ENCODE measurements at regions not wholly inside any gene's neighbourhood (a gene's known extent, or its start where the extent isn't known, plus 50 kb on each side); places are given as distances from the start of the nearest gene placed in this dataset.

GRCh38 chr9:106733828-106734380 lies 129.1 kb upstream of the ZNF462 start:
- Histone ChIP-seq H3K36me3 (no peaks in the 10 kb centered on the region), H3K4me3 (no peak overlapping the region), H3K4me1 (no peaks in the 10 kb centered on the region), H3K27me3 (no peaks in the 10 kb centered on the region), H3K27ac (no peak overlapping the region), H3K9me3 (no peaks in the 10 kb centered on the region)
- TF ChIP-seq CTCF (IDR thresholded peaks at IDR 0.05) = no peak
- DNase-seq (ENCODE audit: low spot score) = no peak

GRCh38 chr9:106737516-106737915 lies 125.5 kb upstream of the ZNF462 start:
- Histone ChIP-seq H3K27me3 (no peaks in the 10 kb centered on the region), H3K27ac (no peak overlapping the region), H3K9me3 (no peaks in the 10 kb centered on the region), H3K36me3 (no peaks in the 10 kb centered on the region), H3K4me1 (no peaks in the 10 kb centered on the region), H3K4me3 (no peak overlapping the region)
- DNase-seq (ENCODE audit: low spot score) = no peak
- TF ChIP-seq CTCF (IDR thresholded peaks at IDR 0.05) = no peak

- Histone ChIP-seq H3K27ac (no peak overlapping the region), H3K4me1 (no peaks in the 10 kb centered on the region), H3K27me3 (no peaks in the 10 kb centered on the region), H3K9me3 (no peaks in the 10 kb centered on the region), H3K4me3 (no peak overlapping the region), H3K36me3 (no peaks in the 10 kb centered on the region)
- no peak for TF ChIP-seq CTCF (IDR thresholded peaks at IDR 0.05)
- no peak for DNase-seq (ENCODE audit: low spot score)
These were observed 124.9 kb upstream of the ZNF462 start for GRCh38 chr9:106738109-106738508.

GRCh38 chr9:106745457-106745856 lies 117.5 kb upstream of the ZNF462 start:
- H3K27ac ChIP-seq = no peak overlapping the region
- no peak for DNase-seq (ENCODE audit: low spot score)
- no peaks in the 10 kb centered on the region for H3K36me3 ChIP-seq
- no peaks in the 10 kb centered on the region for H3K4me1 ChIP-seq
- H3K27me3 ChIP-seq = no peaks in the 10 kb centered on the region
- no peak for TF ChIP-seq CTCF (IDR thresholded peaks at IDR 0.05)
- no peaks in the 10 kb centered on the region for H3K9me3 ChIP-seq
- no peak overlapping the region for H3K4me3 ChIP-seq

GRCh38 chr9:106745876-106746275 lies 117.1 kb upstream of the ZNF462 start:
- no peak for DNase-seq (ENCODE audit: low spot score)
- H3K9me3 ChIP-seq = no peaks in the 10 kb centered on the region
- H3K27me3 ChIP-seq = no peaks in the 10 kb centered on the region
- TF ChIP-seq CTCF (IDR thresholded peaks at IDR 0.05) = no peak
- H3K36me3 ChIP-seq = no peaks in the 10 kb centered on the region
- H3K27ac ChIP-seq = no peak overlapping the region
- H3K4me3 ChIP-seq = no peak overlapping the region
- no peaks in the 10 kb centered on the region for H3K4me1 ChIP-seq

- H3K4me1 ChIP-seq = peaks cover 0 to 8% of the 10 kb centered on the region in 2 donors
- no peak overlapping the region for H3K27ac ChIP-seq
- no peaks in the 10 kb centered on the region for H3K36me3 ChIP-seq
- no peak for TF ChIP-seq CTCF (IDR thresholded peaks at IDR 0.05)
- no peaks in the 10 kb centered on the region for H3K9me3 ChIP-seq
- H3K4me3 ChIP-seq = no peak overlapping the region
- no peak for DNase-seq (ENCODE audit: low spot score)
- H3K27me3 ChIP-seq = no peaks in the 10 kb centered on the region
These were observed 111.3 kb upstream of the ZNF462 start for GRCh38 chr9:106751681-106752080.

Measured in right atrium auricular region (tissue), 2 donors.